Fibroblast of skin of back (primary cell): ENCODE measurements at regions not wholly inside any gene's neighbourhood (a gene's known extent, or its start where the extent isn't known, plus 50 kb on each side); places are given as distances from the start of the nearest gene placed in this dataset.

Experiments used
- DNase-seq: peaks from one replicate; pipeline ENCODE4 v3.0.0-alpha.2; 2013

DNA sequence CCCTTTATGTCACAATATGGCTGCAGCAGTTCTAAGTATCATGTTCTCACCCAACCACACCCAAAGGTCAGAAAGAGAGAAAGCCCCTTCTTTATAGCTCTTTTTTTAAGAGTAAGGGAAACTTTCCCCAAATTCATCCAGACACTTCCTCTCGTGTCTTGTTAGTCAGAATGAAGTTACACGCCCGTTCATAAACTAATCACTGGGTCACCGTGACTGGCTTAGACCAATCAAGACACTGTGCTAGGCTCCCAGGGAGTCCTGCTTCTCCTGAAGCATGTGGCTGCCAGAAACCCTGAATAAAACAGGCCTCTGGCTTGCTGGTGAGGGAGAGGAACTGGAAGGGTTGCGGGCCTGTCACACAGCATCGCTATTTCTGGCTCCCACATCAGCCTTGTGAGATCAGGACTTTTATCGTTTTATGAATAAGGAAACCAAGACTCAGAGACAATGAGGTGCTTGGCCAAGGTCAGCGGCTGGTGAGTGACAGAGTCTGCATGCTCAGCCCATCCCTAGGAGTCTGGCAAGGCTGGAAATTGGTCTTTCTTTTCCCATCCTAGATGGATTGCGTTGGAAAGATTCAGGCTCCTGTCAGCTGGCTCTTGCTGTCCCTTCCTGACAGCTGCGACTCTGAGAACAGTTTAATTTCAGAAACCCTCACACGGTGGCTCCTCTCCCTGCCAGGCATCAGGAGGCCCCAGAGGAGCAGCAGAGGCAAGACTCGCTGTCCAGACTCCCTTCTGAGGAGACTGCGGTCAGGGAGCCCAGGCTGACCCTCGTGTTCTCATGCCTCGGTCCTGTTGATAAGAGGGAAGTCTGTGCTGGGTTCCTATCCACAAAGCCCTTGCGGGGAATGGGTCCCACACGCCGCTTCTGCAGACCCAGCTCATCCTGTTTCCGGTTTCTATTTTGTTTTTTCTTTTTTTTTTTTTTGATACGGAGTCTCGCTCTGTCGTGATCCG lies 104.5 kb upstream of the TAF1B start:
- DNase-seq: peak; percentile 13

DNA sequence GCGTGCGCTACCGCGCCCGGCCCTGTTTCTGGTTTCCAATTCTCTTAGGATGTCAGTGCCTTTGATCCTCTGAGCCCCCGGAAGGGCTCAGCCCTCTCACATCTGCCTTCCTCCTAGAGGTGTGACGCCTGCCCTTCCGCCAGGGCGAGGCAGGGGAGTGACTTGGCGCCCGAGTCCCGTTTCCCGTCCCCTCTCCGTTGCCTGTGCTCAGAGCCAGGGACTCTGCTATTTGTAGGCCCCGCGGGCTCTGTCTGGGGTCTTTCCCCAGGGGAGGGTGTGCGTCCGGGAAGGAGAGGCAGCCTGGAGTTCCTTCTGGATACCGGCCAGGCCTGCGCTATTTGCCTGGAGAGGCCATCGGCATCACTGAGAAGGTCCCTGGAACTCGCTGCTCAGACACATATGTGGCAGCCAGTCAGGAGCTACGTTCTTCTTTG lies 103.7 kb upstream of the TAF1B start:
- DNase-seq: peak; percentile 17

DNA sequence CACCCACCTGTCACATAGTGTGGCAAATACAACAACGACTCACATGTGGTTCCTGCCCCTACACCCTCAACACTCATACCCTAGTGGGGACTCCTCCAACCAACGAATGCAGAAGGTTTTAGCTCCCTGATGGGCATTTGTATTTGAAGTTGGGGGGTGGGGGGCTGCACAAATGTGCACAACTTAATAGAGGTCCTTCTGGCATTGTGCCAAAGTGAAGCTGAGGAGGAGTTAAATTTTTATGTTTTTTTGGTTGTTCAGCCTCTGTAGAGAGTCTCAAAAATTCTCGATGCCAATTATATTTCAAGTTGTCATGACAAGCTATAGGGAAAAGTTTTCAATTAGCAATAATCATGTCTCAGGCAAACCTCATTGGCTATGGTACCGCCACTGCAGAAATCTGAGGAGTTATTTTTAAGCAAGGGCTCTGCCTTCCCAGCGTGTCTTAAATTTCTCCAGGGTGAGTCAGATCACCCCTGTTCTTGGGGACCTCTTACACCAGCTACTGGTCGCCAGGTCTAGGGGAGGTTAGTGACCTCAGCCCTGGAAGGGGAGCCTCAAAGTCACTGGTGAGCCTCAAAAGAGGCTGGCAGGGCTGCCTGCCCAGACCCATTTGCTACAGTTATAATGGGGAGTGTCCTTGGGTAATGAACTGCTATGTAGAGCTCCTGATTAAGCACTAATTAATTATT lies 102.7 kb upstream of the TAF1B start:
- peak; percentile 35 for DNase-seq

DNA sequence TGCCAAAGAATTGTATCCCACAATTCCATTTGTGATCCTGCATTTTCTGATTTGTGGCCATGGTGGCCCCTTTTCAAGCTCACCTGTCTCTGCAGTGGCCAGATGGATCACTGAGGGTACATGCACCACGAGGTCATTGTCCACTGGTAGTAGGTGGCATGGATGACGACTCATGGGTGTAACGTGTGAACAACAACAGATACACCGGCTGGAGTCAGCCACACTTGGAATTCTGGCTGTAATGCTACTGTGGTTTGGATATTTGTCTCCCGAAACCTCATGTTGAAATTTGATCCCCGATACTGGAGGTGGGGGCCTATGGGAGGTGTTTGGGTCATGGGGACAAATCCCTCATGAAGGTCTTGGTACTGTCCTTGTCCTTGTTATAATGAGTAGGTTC lies 102.2 kb upstream of the TAF1B start:
- peak; percentile 15 for DNase-seq

DNA sequence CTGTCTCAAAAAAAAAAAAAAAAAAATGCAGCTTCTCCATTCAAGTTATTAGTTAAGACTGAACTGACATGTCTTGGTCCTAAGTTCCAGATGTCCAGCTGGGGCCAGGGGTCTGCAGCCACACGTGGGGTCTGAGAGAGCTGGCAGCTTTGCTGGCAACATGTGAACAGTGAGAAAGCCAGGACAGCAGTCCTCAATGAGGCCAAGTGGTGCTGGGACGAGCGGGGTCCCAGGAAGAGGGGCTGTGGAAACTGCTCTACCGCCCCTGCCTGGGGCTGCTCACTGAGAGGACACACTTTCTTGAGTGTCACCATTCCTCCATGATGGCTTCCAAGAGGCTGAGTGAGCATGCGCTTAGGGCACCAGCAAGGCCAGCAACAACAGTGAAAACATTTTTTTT lies 100.7 kb upstream of the TAF1B start:
- no peak for DNase-seq

DNA sequence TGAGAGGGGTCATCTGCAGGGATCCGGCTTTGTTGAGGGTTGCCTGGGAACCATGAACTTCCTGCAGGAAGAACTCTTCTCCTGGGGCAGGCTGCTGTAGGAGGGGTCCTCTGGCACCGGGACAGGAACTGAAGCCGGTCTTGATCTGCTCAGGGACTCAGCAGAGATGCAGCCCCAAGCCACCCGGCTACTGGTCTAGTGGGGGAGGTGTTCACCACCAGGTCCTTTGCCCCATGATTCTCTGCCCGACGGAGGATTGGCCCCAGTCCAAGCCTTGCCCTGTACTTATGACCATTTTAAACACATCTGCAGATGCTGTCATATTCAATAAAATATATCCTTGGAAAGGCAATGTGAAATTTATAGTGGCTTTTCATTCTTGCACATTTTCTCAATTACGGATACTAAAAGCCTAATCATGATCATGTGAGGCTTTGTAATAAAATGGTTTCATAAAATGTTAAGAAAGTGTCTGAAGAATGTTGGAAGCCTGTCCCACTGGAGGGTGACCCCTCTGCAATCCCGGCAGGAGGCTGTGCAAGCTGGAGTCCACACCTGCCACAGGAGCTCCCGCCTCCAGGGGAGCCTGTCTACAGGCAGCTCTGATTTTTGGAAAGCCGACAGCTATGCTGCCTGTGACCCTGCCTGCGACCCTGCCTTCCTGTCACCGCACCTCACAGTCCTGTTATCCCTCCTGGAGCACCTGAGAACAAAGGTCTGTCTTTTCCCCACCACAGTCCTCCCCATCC lies 98.8 kb upstream of the TAF1B start:
- no peak for DNase-seq

DNA sequence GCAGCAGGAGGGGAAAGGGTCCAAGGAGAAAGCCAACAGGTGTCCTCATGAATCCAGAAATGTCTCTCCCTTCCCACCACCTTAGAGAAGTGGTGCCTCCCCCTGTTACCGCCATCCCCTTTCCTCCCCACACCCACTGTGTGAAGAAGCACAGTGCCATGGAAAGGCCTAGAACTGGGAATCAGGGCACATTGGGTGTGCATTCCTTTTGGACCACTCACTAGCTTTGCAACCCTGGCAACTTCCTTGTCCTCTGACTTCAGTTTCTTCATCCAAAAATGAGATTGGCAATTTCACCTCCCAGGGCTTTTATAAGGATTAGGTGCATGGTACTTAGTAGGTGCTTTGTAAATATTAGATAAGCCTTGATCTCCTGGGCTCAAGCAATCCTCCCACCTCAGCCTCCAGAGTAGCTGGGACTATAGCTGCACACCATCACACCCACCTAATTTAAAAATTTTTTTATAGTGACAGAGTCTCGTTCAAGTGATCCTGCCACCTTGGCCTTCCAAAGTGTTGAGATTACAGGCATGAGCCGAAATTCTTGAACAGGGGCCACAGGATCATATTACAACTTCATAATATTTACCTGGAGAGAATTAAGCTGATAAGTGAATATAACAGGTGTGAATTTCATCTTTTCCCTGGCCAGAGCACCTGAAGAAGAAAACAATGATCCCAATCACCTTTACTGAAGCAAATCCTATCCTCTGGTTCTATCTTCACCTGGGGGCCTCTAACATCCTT lies 97.9 kb upstream of the TAF1B start:
- DNase-seq: peak; percentile 46

DNA sequence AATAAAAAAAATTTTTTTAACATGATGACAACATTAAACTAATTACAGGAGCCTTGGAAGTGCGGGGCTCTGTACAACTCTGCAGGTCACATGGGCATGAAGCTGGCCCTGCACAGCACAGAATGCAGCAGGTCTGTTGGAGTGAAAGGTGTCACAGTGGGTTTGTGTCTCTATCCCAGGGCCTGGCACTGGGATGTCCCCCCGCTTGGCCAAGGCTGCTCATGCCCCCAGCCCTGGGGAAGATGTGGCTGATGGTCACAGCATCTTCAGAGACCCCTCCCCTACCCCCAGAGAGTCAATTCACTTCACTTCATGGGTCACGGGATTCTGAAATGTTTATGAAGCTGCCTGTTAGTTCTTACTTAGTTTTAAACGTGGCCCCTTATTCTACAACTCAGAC lies 95.9 kb upstream of the TAF1B start:
- no peak for DNase-seq

DNA sequence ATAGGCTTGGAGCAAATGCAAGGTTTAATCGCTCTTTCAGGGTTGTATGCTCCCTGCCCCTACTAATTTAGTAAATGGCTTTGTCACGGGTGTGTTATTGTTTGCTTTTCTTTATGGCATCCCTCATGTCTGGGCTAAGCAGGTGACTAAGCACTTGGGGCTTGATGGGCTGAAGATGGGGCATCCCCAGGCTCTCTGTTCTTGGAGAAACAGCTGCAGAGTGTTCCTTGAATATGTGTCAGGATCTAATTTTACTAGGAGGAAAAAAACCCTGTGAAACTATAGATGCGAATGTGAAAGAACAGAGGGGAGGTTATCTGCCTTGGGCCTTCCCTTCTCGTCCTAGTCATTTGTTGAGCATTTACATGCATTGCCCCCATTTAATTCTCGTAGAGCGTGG lies 94.7 kb upstream of the TAF1B start:
- DNase-seq: no peak

DNA sequence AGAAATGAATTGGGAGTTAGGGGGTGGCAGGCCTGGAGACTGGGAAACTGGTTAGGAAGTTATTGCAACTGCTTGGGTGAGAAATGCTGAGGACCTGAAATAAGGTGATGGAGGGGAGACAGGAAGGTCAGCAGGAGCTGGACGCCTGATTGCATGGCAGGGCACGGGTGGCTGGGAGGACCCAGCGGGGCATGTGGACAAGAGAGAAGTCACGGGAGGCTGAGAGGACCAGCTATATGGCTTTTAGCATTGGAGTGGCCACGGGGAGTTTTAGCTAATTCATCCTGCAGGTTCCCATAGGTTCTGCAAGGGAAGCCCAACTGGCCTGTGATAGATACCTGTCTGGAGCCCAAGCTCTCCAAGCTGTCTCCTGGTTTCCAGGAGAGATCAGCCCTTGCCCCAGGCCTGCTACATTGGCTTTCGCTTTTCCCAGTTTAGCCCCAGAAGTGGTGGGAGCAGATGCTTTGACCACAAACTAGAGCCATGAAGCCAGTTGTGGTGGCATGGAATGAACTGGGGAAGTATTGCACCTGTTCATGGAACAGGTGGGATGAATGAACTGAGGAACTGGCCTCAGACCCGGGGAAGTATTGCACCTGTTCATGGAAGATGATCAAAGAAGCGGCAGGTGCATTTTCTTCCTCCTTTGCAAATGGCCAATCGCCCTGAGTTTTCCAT lies 93.6 kb upstream of the TAF1B start:
- DNase-seq: no peak

DNA sequence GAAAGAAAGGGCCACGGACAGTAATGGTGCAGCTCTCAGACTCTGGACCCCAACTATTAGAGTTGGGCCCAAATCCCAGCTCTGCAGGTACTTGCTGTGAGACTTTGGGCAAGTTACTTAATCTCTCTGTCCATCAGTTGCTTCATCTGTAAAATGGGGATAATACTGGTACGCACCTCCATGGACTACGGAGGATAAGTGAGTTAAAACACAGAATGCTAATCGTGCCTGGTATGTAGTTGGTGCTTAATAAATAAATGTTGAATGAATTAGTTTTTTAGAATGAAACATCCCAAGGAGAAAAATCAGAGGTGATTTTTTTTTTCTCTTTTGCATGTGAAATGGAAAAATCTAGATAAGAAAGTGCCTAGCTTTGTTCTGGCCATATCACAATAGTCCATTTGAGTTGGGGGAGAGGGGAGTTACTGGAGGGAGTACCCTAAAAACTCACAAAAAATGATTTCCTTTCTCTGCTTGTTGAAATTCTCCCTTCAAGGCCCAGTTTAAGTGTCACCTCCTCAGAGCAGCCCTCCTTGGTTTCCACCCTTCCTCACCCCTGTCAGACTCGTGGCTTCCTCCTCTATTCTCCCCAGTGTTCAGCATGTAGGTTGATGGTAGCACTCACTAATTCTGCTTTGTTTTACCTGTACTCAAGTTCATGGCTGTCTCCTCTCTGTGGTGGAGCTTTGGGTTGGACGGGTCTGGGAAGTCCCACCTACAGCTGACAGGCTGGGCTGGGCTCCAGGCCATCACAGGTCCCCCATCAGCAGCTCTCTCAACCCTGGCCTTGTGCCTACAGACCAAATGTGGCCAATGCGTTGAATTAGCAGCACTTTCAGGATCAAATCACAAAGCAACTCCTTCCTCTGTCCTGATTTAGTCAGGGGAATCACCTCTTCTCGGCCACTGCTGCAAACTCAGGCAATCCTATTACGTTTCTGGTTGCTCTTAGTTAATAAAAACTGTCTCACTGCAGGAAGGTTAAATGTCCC lies 92.8 kb upstream of the TAF1B start:
- DNase-seq: no peak

DNA sequence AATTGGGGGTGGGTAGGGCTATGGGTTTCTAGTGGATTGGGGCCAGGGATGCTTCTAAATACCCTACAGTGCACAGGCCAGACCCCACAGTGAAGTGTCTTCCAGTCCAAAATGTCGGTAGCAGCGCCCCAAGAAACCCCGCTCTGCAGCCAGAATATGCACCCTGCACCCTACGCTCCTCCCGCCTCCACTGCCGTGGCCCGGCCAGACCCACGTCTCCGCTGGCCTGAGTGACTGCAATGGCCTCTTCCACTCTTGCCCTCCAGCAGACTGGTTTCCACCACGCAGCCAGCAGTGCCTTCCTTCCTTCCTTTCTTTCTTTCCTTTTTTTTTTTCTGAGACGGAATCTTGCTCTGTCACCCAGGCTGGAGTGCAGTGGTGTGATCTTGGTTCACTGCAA lies 91.4 kb upstream of the TAF1B start:
- DNase-seq: no peak

DNA sequence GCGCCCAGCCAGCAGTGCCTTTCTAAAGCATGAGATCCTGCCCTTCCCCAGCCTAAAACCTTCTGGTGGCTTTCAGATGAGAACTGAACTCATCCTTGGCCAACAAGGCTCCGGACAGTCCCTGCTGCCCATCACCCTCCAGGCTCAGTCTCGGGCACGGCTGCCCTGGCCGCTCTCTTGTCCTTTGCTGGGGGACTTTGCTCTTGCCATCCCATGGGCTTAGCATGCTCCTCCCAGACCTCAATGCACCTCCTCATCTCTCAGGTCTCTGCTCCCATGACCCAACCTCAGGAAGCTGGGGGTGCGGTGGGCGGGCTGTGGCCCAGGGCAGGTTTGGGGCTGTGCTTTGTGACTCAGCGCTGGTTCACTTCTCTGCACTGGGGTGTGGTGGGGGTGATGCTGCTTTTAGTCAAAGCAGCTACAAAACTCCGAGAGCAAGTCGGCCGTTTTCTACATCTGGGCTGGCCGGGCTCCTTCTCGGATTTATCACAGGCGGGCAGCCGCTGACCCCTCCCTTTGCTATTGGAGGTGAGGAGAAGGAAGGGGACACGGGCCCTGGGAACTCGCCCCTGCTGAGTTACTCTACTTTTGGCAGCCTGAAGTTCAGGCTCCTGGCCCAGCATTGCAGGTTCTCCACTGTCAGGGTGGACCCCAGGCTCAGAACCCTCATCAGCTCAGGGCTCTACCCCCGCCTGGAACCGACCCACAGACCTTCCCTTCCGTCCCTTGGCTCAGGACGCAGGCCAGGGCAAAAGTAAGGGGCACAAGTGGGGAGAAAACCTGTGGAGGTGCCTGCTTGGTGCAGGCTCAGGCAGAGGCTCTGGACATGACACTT lies 90.6 kb upstream of the TAF1B start:
- peak; percentile 42 for DNase-seq

DNA sequence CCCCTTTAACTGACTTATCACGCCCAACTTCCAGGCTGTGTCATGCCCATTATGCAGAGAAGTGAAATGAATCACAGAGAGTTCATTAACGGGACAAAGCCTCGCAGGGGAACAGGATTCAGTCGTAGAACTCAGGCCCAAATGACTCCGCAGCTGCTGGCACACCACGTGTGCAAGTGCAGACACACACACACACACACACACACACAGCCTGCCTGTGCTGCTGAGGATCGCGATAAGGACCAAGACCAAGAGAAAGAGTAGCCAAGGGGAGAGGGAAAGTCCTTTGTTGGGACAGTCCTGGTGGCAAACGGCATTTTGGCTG lies 90.0 kb upstream of the TAF1B start:
- DNase-seq: peak; percentile 90

DNA sequence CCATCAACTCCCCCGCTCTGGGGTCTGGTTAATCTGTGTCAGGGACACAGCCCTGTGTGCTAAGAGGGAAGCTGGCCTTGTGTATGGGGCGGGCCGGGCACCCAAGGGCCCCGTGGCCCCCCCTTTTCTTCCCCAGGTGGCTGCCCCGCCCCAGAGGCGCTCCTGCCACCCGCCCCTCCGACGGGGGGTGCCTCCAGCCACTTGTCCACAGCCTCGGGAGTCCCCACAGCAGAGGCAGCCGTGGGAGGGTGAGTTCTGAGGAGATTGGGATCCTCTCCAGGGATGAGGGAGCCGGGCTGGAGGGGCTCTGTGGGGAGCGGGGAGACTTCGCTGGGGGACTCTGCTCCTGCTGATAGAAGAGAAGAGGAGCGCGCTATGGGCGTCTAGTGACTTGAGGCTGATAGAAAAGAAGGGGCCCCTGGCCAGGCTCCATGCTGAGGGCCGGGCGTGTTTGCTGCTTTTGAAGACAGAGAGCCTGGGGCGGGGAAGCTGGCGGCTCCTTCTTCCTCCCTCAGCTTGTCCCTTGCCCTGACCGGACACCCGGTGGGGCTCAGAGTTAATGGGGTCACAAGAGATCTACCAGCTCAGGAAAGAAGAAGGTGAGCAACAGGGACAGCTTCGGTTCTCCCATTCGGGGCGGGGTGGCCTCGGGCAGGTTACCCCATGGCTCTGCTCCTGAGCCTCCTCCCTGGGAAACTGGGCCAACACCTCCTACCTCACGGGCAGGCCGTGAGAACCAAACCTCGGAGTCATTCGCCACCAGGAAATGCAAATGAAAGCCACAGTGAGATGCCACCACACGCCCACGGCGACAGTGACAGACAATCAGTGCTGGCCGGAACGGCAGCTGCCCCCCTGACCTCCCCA lies 89.4 kb upstream of the TAF1B start:
- no peak for DNase-seq

DNA sequence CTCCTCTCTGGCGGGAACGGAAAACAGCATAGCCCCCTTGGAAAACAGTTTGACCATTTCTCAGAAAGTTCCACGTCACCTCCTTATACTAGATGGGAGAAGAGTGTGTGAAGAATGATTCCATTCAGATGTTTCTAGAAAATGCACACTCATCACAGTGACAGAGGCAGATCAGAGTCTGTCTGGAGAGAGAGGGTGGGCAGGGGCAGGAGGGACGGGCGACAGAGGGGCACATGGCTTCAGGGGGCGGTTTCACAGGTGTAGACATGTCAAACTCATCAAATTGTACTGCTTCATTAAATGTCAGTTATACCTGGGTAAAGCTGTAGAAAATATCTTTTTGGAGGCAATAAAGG lies 88.8 kb upstream of the TAF1B start:
- no peak for DNase-seq

DNA sequence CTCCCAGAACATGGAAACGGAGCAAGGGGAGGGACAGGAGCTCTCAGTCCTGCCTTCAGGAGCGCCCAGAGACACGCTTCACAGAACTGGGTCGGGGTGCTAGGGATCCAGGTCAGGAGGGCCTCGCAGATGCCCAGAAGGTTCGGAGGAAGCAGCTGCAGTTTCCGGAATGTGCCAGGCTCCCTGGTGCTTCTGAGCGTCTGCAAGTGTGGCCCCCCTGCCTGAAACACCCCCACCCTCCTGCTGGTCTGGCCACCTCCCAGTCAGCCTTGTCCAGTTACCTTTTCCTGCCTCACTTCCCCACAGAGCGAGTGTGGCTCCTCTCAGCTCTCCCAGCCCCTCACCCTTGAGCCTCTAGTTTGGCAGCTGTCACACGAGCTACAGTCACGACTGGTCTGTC lies 88.3 kb upstream of the TAF1B start:
- DNase-seq: no peak

DNA sequence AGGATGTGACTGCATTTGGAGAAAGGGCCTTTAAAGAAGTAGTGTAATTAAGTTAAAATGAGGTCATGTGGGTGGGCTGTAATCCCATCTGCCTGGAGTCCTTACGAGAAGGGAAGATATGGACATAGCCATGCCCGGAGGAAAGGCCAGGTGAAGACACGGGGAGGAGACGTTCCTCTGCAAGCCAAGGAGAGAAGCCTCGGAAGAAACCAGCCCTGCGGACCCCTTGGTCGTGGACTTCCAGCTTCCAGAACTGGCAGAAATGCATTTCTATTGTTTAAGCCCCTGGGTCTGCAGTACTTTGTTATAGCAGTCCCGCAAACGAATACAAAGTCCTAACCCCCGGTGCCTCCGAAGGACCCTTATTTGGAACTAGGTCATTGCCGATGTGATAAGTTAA lies 87.6 kb upstream of the TAF1B start:
- DNase-seq: no peak

DNA sequence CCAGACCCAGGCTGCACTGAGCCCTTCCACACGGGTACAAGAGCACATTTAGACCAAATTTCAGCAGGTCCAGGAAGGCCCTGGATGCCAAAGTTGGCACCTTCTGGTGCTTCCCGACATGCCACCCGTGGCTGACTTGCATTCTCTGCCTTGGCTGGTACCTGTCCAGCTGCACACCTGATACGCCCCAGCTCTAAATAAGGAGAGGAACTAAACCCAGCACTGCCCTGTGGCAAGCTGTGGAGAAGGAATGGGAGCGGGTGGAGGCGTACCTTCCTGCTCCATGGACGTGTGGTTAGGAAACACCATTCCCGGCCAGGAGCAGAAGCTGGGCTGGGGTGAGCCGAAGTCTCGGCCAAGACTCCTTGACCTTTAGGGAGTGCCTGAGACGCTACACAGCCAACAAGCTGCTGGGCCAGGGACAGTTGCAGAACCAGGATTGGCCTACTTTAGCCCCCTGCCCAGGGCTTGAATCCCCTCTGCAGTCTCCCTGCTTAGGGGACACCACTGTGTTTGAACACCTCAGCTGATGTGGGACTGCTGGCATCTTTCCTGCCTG lies 86.5 kb upstream of the TAF1B start:
- no peak for DNase-seq
